Mucosa of rectum (tissue), 2 donors: ENCODE measurements at regions not wholly inside any gene's neighbourhood (a gene's known extent, or its start where the extent isn't known, plus 50 kb on each side); places are given as distances from the start of the nearest gene placed in this dataset.

ENCODE experiments used
- H3K27ac ChIP-seq, 2 donors: one replicate each; pipeline ENCODE4 v1.7.0; 2013; ENCODE audit warnings: inconsistent platforms in 2 of 2, low read depth in 2 of 2, low read length in 2 of 2
- H3K27me3 ChIP-seq, 2 donors: one replicate each; pipeline ENCODE4 v1.7.0; 2013; ENCODE audit warnings: low read length in 2 of 2; ENCODE audit not compliant: control insufficient read depth in 2 of 2, insufficient read depth in 2 of 2
- H3K36me3 ChIP-seq, 2 donors: one replicate each; pipeline ENCODE4 v1.7.0; 2013; ENCODE audit warnings: low read length in 2 of 2; ENCODE audit not compliant: control insufficient read depth in 2 of 2, insufficient read depth in 2 of 2
- H3K4me1 ChIP-seq, 2 donors: one replicate each; pipeline ENCODE4 v1.7.0; 2013; ENCODE audit warnings: low read length in 2 of 2, mild to moderate bottlenecking in 1 of 2; ENCODE audit not compliant: control insufficient read depth in 2 of 2, insufficient read depth in 2 of 2
- H3K4me3 ChIP-seq, 2 donors: one replicate each; pipeline ENCODE4 v1.7.0; 2013; ENCODE audit warnings: low read length in 2 of 2
- H3K9ac ChIP-seq, 2 donors: one replicate each; pipeline ENCODE4 v1.7.0; 2013; ENCODE audit warnings: low read length in 2 of 2, low read depth in 1 of 2, mild to moderate bottlenecking in 1 of 2
- H3K9me3 ChIP-seq, 2 donors: one replicate each; pipeline ENCODE4 v1.7.0; 2013; ENCODE audit warnings: low read length in 2 of 2; ENCODE audit not compliant: control insufficient read depth in 2 of 2
- donor health status: healthy.
- donor health status: Normal muscosa, but diverticular disease.

GRCh38 chr1:164953098-164953497 is 394.1 kb downstream of the PBX1 start:
- Histone ChIP-seq H3K36me3 (no peaks in the 10 kb centered on the region), H3K4me1 (no peaks in the 10 kb centered on the region), H3K9me3 (no peaks in the 10 kb centered on the region), H3K9ac (no peak overlapping the region), H3K4me3 (no peak overlapping the region), H3K27me3 (no peaks in the 10 kb centered on the region), H3K27ac (no peak overlapping the region)

GRCh38 chr1:164951508-164951907 is 392.5 kb downstream of the PBX1 start:
- no peak overlapping the region for H3K27ac ChIP-seq
- H3K36me3 ChIP-seq = no peaks in the 10 kb centered on the region
- no peaks in the 10 kb centered on the region for H3K9me3 ChIP-seq
- no peaks in the 10 kb centered on the region for H3K4me1 ChIP-seq
- no peak overlapping the region for H3K4me3 ChIP-seq
- no peak overlapping the region for H3K9ac ChIP-seq
- no peaks in the 10 kb centered on the region for H3K27me3 ChIP-seq

- Histone ChIP-seq H3K4me3 (no peak overlapping the region), H3K27ac (no peak overlapping the region), H3K4me1 (no peaks in the 10 kb centered on the region), H3K9ac (no peak overlapping the region), H3K9me3 (no peaks in the 10 kb centered on the region), H3K36me3 (no peaks in the 10 kb centered on the region), H3K27me3 (no peaks in the 10 kb centered on the region)
Measured at GRCh38 chr1:164950541-164950986, 391.6 kb downstream of the PBX1 start.

GRCh38 chr1:164949771-164950471 is 390.9 kb downstream of the PBX1 start:
- Histone ChIP-seq H3K36me3 (no peaks in the 10 kb centered on the region), H3K9me3 (no peaks in the 10 kb centered on the region), H3K27me3 (no peaks in the 10 kb centered on the region), H3K4me1 (no peaks in the 10 kb centered on the region), H3K27ac (no peak overlapping the region), H3K9ac (no peak overlapping the region), H3K4me3 (no peak overlapping the region)

GRCh38 chr1:164948101-164948500 is 389.1 kb downstream of the PBX1 start:
- no peak overlapping the region for H3K9ac ChIP-seq
- no peaks in the 10 kb centered on the region for H3K4me1 ChIP-seq
- H3K9me3 ChIP-seq = no peaks in the 10 kb centered on the region
- no peaks in the 10 kb centered on the region for H3K27me3 ChIP-seq
- H3K36me3 ChIP-seq = no peaks in the 10 kb centered on the region
- H3K27ac ChIP-seq = no peak overlapping the region
- H3K4me3 ChIP-seq = no peak overlapping the region

GRCh38 chr1:164937291-164937690 is 378.3 kb downstream of the PBX1 start:
- H3K4me1 ChIP-seq = no peaks in the 10 kb centered on the region
- H3K9ac ChIP-seq = no peak overlapping the region
- no peak overlapping the region for H3K27ac ChIP-seq
- H3K4me3 ChIP-seq = no peak overlapping the region
- no peaks in the 10 kb centered on the region for H3K36me3 ChIP-seq
- H3K9me3 ChIP-seq = no peaks in the 10 kb centered on the region
- no peaks in the 10 kb centered on the region for H3K27me3 ChIP-seq

- Histone ChIP-seq H3K9me3 (no peaks in the 10 kb centered on the region), H3K4me1 (no peaks in the 10 kb centered on the region), H3K9ac (no peak overlapping the region), H3K36me3 (no peaks in the 10 kb centered on the region), H3K27me3 (no peaks in the 10 kb centered on the region), H3K27ac (no peak overlapping the region), H3K4me3 (no peak overlapping the region)
Measured at GRCh38 chr1:164932580-164932979, 373.6 kb downstream of the PBX1 start.

- no peaks in the 10 kb centered on the region for H3K36me3 ChIP-seq
- H3K4me1 ChIP-seq = no peaks in the 10 kb centered on the region
- H3K4me3 ChIP-seq = no peak overlapping the region
- H3K9me3 ChIP-seq = no peaks in the 10 kb centered on the region
- H3K27ac ChIP-seq = no peak overlapping the region
- no peak overlapping the region for H3K9ac ChIP-seq
- no peaks in the 10 kb centered on the region for H3K27me3 ChIP-seq
Measured at GRCh38 chr1:164930833-164931232, 371.8 kb downstream of the PBX1 start.

- no peak overlapping the region for H3K4me3 ChIP-seq
Measured at GRCh38 chr1:164930241-164930640, 371.3 kb downstream of the PBX1 start.

GRCh38 chr1:164928232-164928812 is 369.3 kb downstream of the PBX1 start:
- no peaks in the 10 kb centered on the region for H3K4me1 ChIP-seq
- no peaks in the 10 kb centered on the region for H3K27me3 ChIP-seq
- no peaks in the 10 kb centered on the region for H3K9me3 ChIP-seq
- no peak overlapping the region for H3K27ac ChIP-seq
- H3K36me3 ChIP-seq = no peaks in the 10 kb centered on the region
- H3K9ac ChIP-seq = no peak overlapping the region
- no peak overlapping the region for H3K4me3 ChIP-seq

More at GRCh38 chr1:164930241-164930640, 371.3 kb downstream of the PBX1 start:
- Histone ChIP-seq H3K27me3 (no peaks in the 10 kb centered on the region), H3K9me3 (no peaks in the 10 kb centered on the region), H3K27ac (no peak overlapping the region), H3K36me3 (no peaks in the 10 kb centered on the region), H3K4me1 (no peaks in the 10 kb centered on the region), H3K9ac (no peak overlapping the region)
